AG04449 (cell line): ENCODE measurements at regions not wholly inside any gene's neighbourhood (a gene's known extent, or its start where the extent isn't known, plus 50 kb on each side); places are given as distances from the start of the nearest gene placed in this dataset.

Experiments used
- CTCF ChIA-PET: fragments of 350-600 bp; formaldehyde crosslinking; extraction: SDS; loops from one replicate; lab custom pipeline; 2021; ENCODE audit warnings: antibody characterized with exemption; lab: Yijun Ruan, JAX
- POLR2A ChIA-PET: fragments of 400-600, 350-600 bp; formaldehyde crosslinking; extraction: SDS; loops from one replicate; lab custom pipeline; 2020; ENCODE audit warnings: antibody characterized with exemption, inconsistent platforms; lab: Yijun Ruan, JAX
- DNase-seq: peaks from one replicate; pipeline ENCODE4 v3.0.0-alpha.2; 2010; ENCODE audit warnings: low read depth, low spot score
- H3K4me3 ChIP-seq: 2 replicates; pipeline ENCODE4 v1.5.1; 2011; ENCODE audit warnings: low read depth, mild to moderate bottlenecking, control low read depth, low read length
- CTCF ChIP-seq: IDR thresholded peaks from one replicate; pipeline ENCODE4 v1.5.1; 2011; ENCODE audit warnings: mild to moderate bottlenecking, moderate library complexity, low read length, control low read depth, inconsistent platforms; ENCODE audit not compliant: insufficient read depth; ENCODE audit errors: missing control alignments

GRCh38 chr2:204191574-204191973 lies 255.0 kb downstream of the ICOS start:
- CTCF ChIA-PET, result no interaction called here
- POLR2A ChIA-PET, result no interaction called here
- TF ChIP-seq CTCF, result no peak
- DNase-seq, result no peak
- no peak overlapping the region for H3K4me3 ChIP-seq

GRCh38 chr2:204195498-204195897 lies 258.9 kb downstream of the ICOS start:
- ChIA-PET POLR2A (no interaction called here), CTCF (no interaction called here)
- DNase-seq, result no peak
- TF ChIP-seq CTCF, result no peak
- H3K4me3 ChIP-seq, result no peak overlapping the region

- POLR2A ChIA-PET, result no interaction called here
- CTCF ChIA-PET, result no interaction called here
- H3K4me3 ChIP-seq, result no peak overlapping the region
- TF ChIP-seq CTCF, result no peak
- DNase-seq, result no peak
Observed at GRCh38 chr2:204197336-204198005, 260.9 kb downstream of the ICOS start.

GRCh38 chr2:204199357-204199756 lies 262.8 kb downstream of the ICOS start:
- H3K4me3 ChIP-seq, result no peak overlapping the region
- TF ChIP-seq CTCF, result no peak
- no peak for DNase-seq
- ChIA-PET POLR2A (no interaction called here), CTCF (no interaction called here)

- POLR2A ChIA-PET, result no interaction called here
- DNase-seq, result no peak
- CTCF ChIA-PET, result no interaction called here
- TF ChIP-seq CTCF, result no peak
- no peak overlapping the region for H3K4me3 ChIP-seq
Observed at GRCh38 chr2:204201507-204201906, 264.9 kb downstream of the ICOS start.

GRCh38 chr2:204202253-204202652 lies 265.7 kb downstream of the ICOS start:
- ChIA-PET POLR2A (no interaction called here), CTCF (no interaction called here)
- H3K4me3 ChIP-seq, result no peak overlapping the region
- TF ChIP-seq CTCF, result no peak
- DNase-seq, result no peak
